GM21360 (cell line): ENCODE measurements at regions not wholly inside any gene's neighbourhood (a gene's known extent, or its start where the extent isn't known, plus 50 kb on each side); places are given as distances from the start of the nearest gene placed in this dataset.
"Not testable (repeated sequence)": the region's sequence is repeated elsewhere in the genome, so short reads cannot be mapped to it uniquely, and the experiment has no call there.

Source experiments
- ATAC-seq: cut with Tn5 transposase; IDR thresholded peaks from one replicate; pipeline ENCODE4 v1.9.1; 2021; ENCODE audit warnings: mild to moderate bottlenecking, moderate library complexity; ENCODE audit not compliant: unreplicated experiment

GRCh38 chrX:46367491-46367890 is 177.7 kb downstream of the ZNF674 start:
- no peak for ATAC-seq

- ATAC-seq: no peak
These were observed 178.6 kb downstream of the ZNF674 start for GRCh38 chrX:46366381-46367207.

GRCh38 chrX:46354481-46354880 is 190.7 kb downstream of the ZNF674 start:
- ATAC-seq: no peak

- ATAC-seq: no peak
These were observed 203.4 kb downstream of the ZNF674 start for GRCh38 chrX:46341767-46342322.

- no peak for ATAC-seq
These were observed 204.5 kb downstream of the ZNF674 start for GRCh38 chrX:46340696-46341095.

- no peak for ATAC-seq
These were observed 211.7 kb downstream of the ZNF674 start for GRCh38 chrX:46333550-46333949.

- no peak for ATAC-seq
These were observed 214.2 kb downstream of the ZNF674 start for GRCh38 chrX:46330981-46331380.

- ATAC-seq: no peak
These were observed 214.7 kb downstream of the ZNF674 start for GRCh38 chrX:46330513-46330912.

- no peak for ATAC-seq
These were observed 217.1 kb downstream of the ZNF674 start for GRCh38 chrX:46328133-46328532.

- ATAC-seq: no peak
These were observed 217.6 kb downstream of the ZNF674 start for GRCh38 chrX:46327566-46328115.

GRCh38 chrX:46326161-46326560 is 219.1 kb downstream of the ZNF674 start:
- ATAC-seq: no peak

- ATAC-seq: no peak
These were observed 219.8 kb downstream of the ZNF674 start for GRCh38 chrX:46325312-46325877.

GRCh38 chrX:46324166-46324565 is 221.1 kb downstream of the ZNF674 start:
- no peak for ATAC-seq

GRCh38 chrX:46322929-46323328 is 222.3 kb downstream of the ZNF674 start:
- not testable (repeated sequence) for ATAC-seq

GRCh38 chrX:46321676-46322075 is 223.5 kb downstream of the ZNF674 start:
- ATAC-seq: no peak

- no peak for ATAC-seq
These were observed 225.5 kb downstream of the ZNF674 start for GRCh38 chrX:46319750-46320149.

GRCh38 chrX:46318551-46318950 is 226.7 kb downstream of the ZNF674 start:
- no peak for ATAC-seq

GRCh38 chrX:46317163-46317562 is 228.1 kb downstream of the ZNF674 start:
- no peak for ATAC-seq

- no peak for ATAC-seq
These were observed 233.6 kb downstream of the ZNF674 start for GRCh38 chrX:46311581-46312120.

GRCh38 chrX:46310815-46311497 is 234.3 kb downstream of the ZNF674 start:
- ATAC-seq: no peak

GRCh38 chrX:46308110-46308509 is 237.1 kb downstream of the ZNF674 start:
- ATAC-seq: no peak
